Globus pallidus (tissue), 1 donor: ENCODE measurements at regions not wholly inside any gene's neighbourhood (a gene's known extent, or its start where the extent isn't known, plus 50 kb on each side); places are given as distances from the start of the nearest gene placed in this dataset.
A peak's percentile ranks its signal among the peaks of the same experiment; 100 is the strongest.
"Not testable (repeated sequence)": the region's sequence is repeated elsewhere in the genome, so short reads cannot be mapped to it uniquely, and the experiment has no call there.

Source experiments
- DNase-seq: peaks from one replicate; pipeline ENCODE4 v3.0.0-alpha.2; 2015; ENCODE audit warnings: low spot score

GRCh38 chr6:113203715-113204110, 653.4 kb upstream of the MARCKS start:
- DNase-seq: no peak

GRCh38 chr6:113205553-113205952, 651.6 kb upstream of the MARCKS start:
- DNase-seq: no peak

- DNase-seq: no peak
These were observed 648.4 kb upstream of the MARCKS start for GRCh38 chr6:113208726-113209125.

GRCh38 chr6:113209315-113209714, 647.8 kb upstream of the MARCKS start:
- DNase-seq: no peak

- DNase-seq: no peak
These were observed 646.0 kb upstream of the MARCKS start for GRCh38 chr6:113211170-113211569.

- no peak for DNase-seq
These were observed 637.4 kb upstream of the MARCKS start for GRCh38 chr6:113219783-113220182.

- no peak for DNase-seq
These were observed 636.3 kb upstream of the MARCKS start for GRCh38 chr6:113220832-113221231.

- DNase-seq: no peak
These were observed 635.3 kb upstream of the MARCKS start for GRCh38 chr6:113221850-113222249.

- DNase-seq: no peak
These were observed 611.0 kb upstream of the MARCKS start for GRCh38 chr6:113246186-113246585.

GRCh38 chr6:113248532-113248931, 608.6 kb upstream of the MARCKS start:
- no peak for DNase-seq

GRCh38 chr6:113254194-113254593, 603.0 kb upstream of the MARCKS start:
- DNase-seq: not testable (repeated sequence)

GRCh38 chr6:113258771-113259170, 598.4 kb upstream of the MARCKS start:
- DNase-seq: no peak

- DNase-seq: no peak
These were observed 585.7 kb upstream of the MARCKS start for GRCh38 chr6:113271437-113271836.

- no peak for DNase-seq
These were observed 580.5 kb upstream of the MARCKS start for GRCh38 chr6:113276601-113277000.

GRCh38 chr6:113277111-113277510, 580.0 kb upstream of the MARCKS start:
- no peak for DNase-seq

- no peak for DNase-seq
These were observed 576.1 kb upstream of the MARCKS start for GRCh38 chr6:113281014-113281413.

GRCh38 chr6:113281431-113281830, 575.7 kb upstream of the MARCKS start:
- DNase-seq: no peak

- no peak for DNase-seq
These were observed 569.7 kb upstream of the MARCKS start for GRCh38 chr6:113287396-113287795.

GRCh38 chr6:113288409-113288808, 568.7 kb upstream of the MARCKS start:
- DNase-seq: no peak

GRCh38 chr6:113289166-113289565, 568.0 kb upstream of the MARCKS start:
- no peak for DNase-seq

GRCh38 chr6:113290684-113291083, 566.5 kb upstream of the MARCKS start:
- DNase-seq: no peak

GRCh38 chr6:113291751-113292445, 565.2 kb upstream of the MARCKS start:
- peak; percentile 78 for DNase-seq

GRCh38 chr6:113292646-113293422, 564.3 kb upstream of the MARCKS start:
- no peak for DNase-seq

- no peak for DNase-seq
These were observed 563.8 kb upstream of the MARCKS start for GRCh38 chr6:113293423-113293740.
